CD4-positive, CD25-positive, alpha-beta regulatory T cell (primary cell): ENCODE measurements at regions not wholly inside any gene's neighbourhood (a gene's known extent, or its start where the extent isn't known, plus 50 kb on each side); places are given as distances from the start of the nearest gene placed in this dataset.

Experiments
- ATAC-seq, 2 donors: fragments of 150-1000 bp; cut with Tn5 transposase; one replicate each; pipeline ENCODE4 v1.10.0; 2021; ENCODE audit warnings: low read depth in 2 of 2, moderate number of reproducible peaks in 2 of 2, moderate library complexity in 1 of 2
- DNase-seq, 3 donors: peaks; one replicate each; pipeline versions ENCODE4 v3.0.0 to v3.0.0-alpha.2; 2012 to 2022; ENCODE audit warnings: mixed read lengths in 1 of 3
- H3K27ac ChIP-seq: one replicate; pipeline ENCODE4 v1.7.0; 2013; ENCODE audit warnings: mild to moderate bottlenecking, low read length; ENCODE audit not compliant: insufficient read depth, poor library complexity, severe bottlenecking
- H3K27me3 ChIP-seq: one replicate; pipeline ENCODE4 v1.7.0; 2013; ENCODE audit warnings: low read length; ENCODE audit not compliant: control insufficient read depth, insufficient read depth
- H3K36me3 ChIP-seq: one replicate; pipeline ENCODE4 v1.7.0; 2013; ENCODE audit warnings: mild to moderate bottlenecking, low read length, moderate library complexity; ENCODE audit not compliant: control insufficient read depth, insufficient read depth
- H3K4me1 ChIP-seq: 2 replicates; pipeline ENCODE4 v1.7.0; 2013; ENCODE audit warnings: mild to moderate bottlenecking, low read length; ENCODE audit not compliant: insufficient read depth, control insufficient read depth, poor library complexity, severe bottlenecking
- H3K4me3 ChIP-seq: one replicate; pipeline ENCODE4 v1.7.0; 2013; ENCODE audit warnings: low read depth, mild to moderate bottlenecking, low read length, moderate library complexity
- H3K9me3 ChIP-seq, 2 experiments: 1 replicate in 1 of 2; 2 replicates in 1 of 2; pipeline ENCODE4 v1.7.0; 2013; ENCODE audit warnings: low read length in 2 of 2, mild to moderate bottlenecking in 1 of 2, moderate library complexity in 1 of 2; ENCODE audit not compliant: control insufficient read depth in 2 of 2
- H3K27ac Mint-ChIP-seq, 3 donors: one replicate each; pipeline ENCODE4 v1.8.0; 2020 to 2022; ENCODE audit warnings: mild to moderate bottlenecking in 3 of 3, mixed read lengths in 3 of 3, moderate library complexity in 2 of 3
- H3K27me3 Mint-ChIP-seq: one replicate; pipeline ENCODE4 v1.8.0; 2022; ENCODE audit warnings: mild to moderate bottlenecking, mixed read lengths
- H3K36me3 Mint-ChIP-seq: one replicate; pipeline ENCODE4 v1.8.0; 2020; ENCODE audit warnings: mixed read lengths
- H3K4me1 Mint-ChIP-seq, 4 donors: one replicate each; pipeline ENCODE4 v1.8.0; 2020 to 2022; ENCODE audit warnings: mixed read lengths in 4 of 4, mild to moderate bottlenecking in 1 of 4
- H3K4me3 Mint-ChIP-seq, 4 donors: one replicate each; pipeline ENCODE4 v1.8.0; 2020 to 2022; ENCODE audit warnings: mild to moderate bottlenecking in 4 of 4, mixed read lengths in 4 of 4, moderate library complexity in 3 of 4
- H3K9me3 Mint-ChIP-seq, 7 donors: one replicate each; pipeline ENCODE4 v1.8.0; 2020 to 2022; ENCODE audit warnings: mixed read lengths in 7 of 7, mild to moderate bottlenecking in 3 of 7, moderate library complexity in 2 of 7

- Histone ChIP-seq H3K27ac (no peak overlapping the region), H3K27me3 (no peaks in the 10 kb centered on the region), H3K4me1 (no peaks in the 10 kb centered on the region), H3K36me3 (no peaks in the 10 kb centered on the region), H3K9me3 (peaks cover 0 to 4% of the 10 kb centered on the region in 2 experiments), H3K4me3 (no peak overlapping the region)
- Mint-ChIP-seq H3K4me1 (no peaks in the 10 kb centered on the region), H3K4me3 (no peak overlapping the region), H3K36me3 (no peaks in the 10 kb centered on the region), H3K9me3 (peaks cover 0 to 16% (median 6%) of the 10 kb centered on the region in 7 donors), H3K27me3 (no peaks in the 10 kb centered on the region), H3K27ac (no peak overlapping the region)
- ATAC-seq (no peak), DNase-seq (no peak)
Measured at GRCh38 chr13:62838929-62839328, 1423.3 kb upstream of the PCDH20 start.

GRCh38 chr13:62837895-62838294 lies 1422.2 kb upstream of the PCDH20 start:
- no peaks in the 10 kb centered on the region for H3K36me3 ChIP-seq
- DNase-seq (no peak), ATAC-seq (no peak)
- peaks cover 0 to 4% of the 10 kb centered on the region in 2 experiments for H3K9me3 ChIP-seq
- Mint-ChIP-seq H3K4me1 (no peaks in the 10 kb centered on the region), H3K4me3 (no peak overlapping the region), H3K27ac (no peak overlapping the region), H3K36me3 (no peaks in the 10 kb centered on the region), H3K27me3 (no peaks in the 10 kb centered on the region), H3K9me3 (peaks cover 0 to 13% (median 6%) of the 10 kb centered on the region in 7 donors)
- H3K4me3 ChIP-seq: no peak overlapping the region
- no peak overlapping the region for H3K27ac ChIP-seq
- H3K4me1 ChIP-seq: no peaks in the 10 kb centered on the region
- no peaks in the 10 kb centered on the region for H3K27me3 ChIP-seq

GRCh38 chr13:62829486-62829885 lies 1413.8 kb upstream of the PCDH20 start:
- Mint-ChIP-seq H3K9me3 (peaks cover 0 to 15% (median 8%) of the 10 kb centered on the region in 7 donors), H3K4me3 (no peak overlapping the region), H3K27ac (no peak overlapping the region), H3K27me3 (no peaks in the 10 kb centered on the region), H3K4me1 (no peaks in the 10 kb centered on the region), H3K36me3 (no peaks in the 10 kb centered on the region)
- H3K4me3 ChIP-seq: no peak overlapping the region
- no peak overlapping the region for H3K27ac ChIP-seq
- no peaks in the 10 kb centered on the region for H3K9me3 ChIP-seq
- ATAC-seq (no peak), DNase-seq (no peak)
- no peaks in the 10 kb centered on the region for H3K4me1 ChIP-seq
- H3K36me3 ChIP-seq: no peaks in the 10 kb centered on the region
- no peaks in the 10 kb centered on the region for H3K27me3 ChIP-seq

- no peak overlapping the region for H3K27ac Mint-ChIP-seq
- Histone ChIP-seq H3K27me3 (no peaks in the 10 kb centered on the region), H3K27ac (no peak overlapping the region), H3K4me1 (no peaks in the 10 kb centered on the region), H3K4me3 (no peak overlapping the region), H3K9me3 (peaks cover 2 to 12% of the 10 kb centered on the region in 2 experiments), H3K36me3 (no peaks in the 10 kb centered on the region)
- H3K4me1 Mint-ChIP-seq: no peaks in the 10 kb centered on the region
- DNase-seq (no peak), ATAC-seq (no peak)
- H3K4me3 Mint-ChIP-seq: no peak overlapping the region
- H3K9me3 Mint-ChIP-seq: peaks cover 0 to 14% (median 4%) of the 10 kb centered on the region in 7 donors
- H3K27me3 Mint-ChIP-seq: no peaks in the 10 kb centered on the region
- no peaks in the 10 kb centered on the region for H3K36me3 Mint-ChIP-seq
Measured at GRCh38 chr13:62799931-62800436, 1384.3 kb upstream of the PCDH20 start.

GRCh38 chr13:62799038-62799535 lies 1383.4 kb upstream of the PCDH20 start:
- H3K4me3 ChIP-seq: no peak overlapping the region
- no peaks in the 10 kb centered on the region for H3K4me1 ChIP-seq
- Mint-ChIP-seq H3K27me3 (no peaks in the 10 kb centered on the region), H3K9me3 (peaks cover 0 to 14% (median 6%) of the 10 kb centered on the region in 7 donors), H3K4me3 (no peak overlapping the region), H3K36me3 (no peaks in the 10 kb centered on the region), H3K4me1 (no peaks in the 10 kb centered on the region), H3K27ac (no peak overlapping the region)
- DNase-seq: no peak
- H3K27ac ChIP-seq: no peak overlapping the region
- no peaks in the 10 kb centered on the region for H3K27me3 ChIP-seq
- ATAC-seq: no peak
- H3K9me3 ChIP-seq: peaks cover 2 to 12% of the 10 kb centered on the region in 2 experiments
- H3K36me3 ChIP-seq: no peaks in the 10 kb centered on the region

GRCh38 chr13:62793850-62794249 lies 1378.2 kb upstream of the PCDH20 start:
- no peaks in the 10 kb centered on the region for H3K27me3 Mint-ChIP-seq
- Histone ChIP-seq H3K36me3 (no peaks in the 10 kb centered on the region), H3K4me3 (no peak overlapping the region), H3K9me3 (peaks cover 2 to 9% of the 10 kb centered on the region in 2 experiments), H3K4me1 (no peaks in the 10 kb centered on the region), H3K27me3 (no peaks in the 10 kb centered on the region), H3K27ac (no peak overlapping the region)
- H3K9me3 Mint-ChIP-seq: peaks cover 2 to 20% (median 6%) of the 10 kb centered on the region in 7 donors
- no peak overlapping the region for H3K27ac Mint-ChIP-seq
- H3K4me3 Mint-ChIP-seq: no peak overlapping the region
- ATAC-seq: no peak
- DNase-seq: no peak
- no peaks in the 10 kb centered on the region for H3K36me3 Mint-ChIP-seq
- H3K4me1 Mint-ChIP-seq: no peaks in the 10 kb centered on the region

- H3K36me3 Mint-ChIP-seq: no peaks in the 10 kb centered on the region
- no peak overlapping the region for H3K27ac ChIP-seq
- no peak overlapping the region for H3K27ac Mint-ChIP-seq
Measured at GRCh38 chr13:62781866-62782265, 1366.2 kb upstream of the PCDH20 start.

GRCh38 chr13:62779161-62779560 lies 1363.5 kb upstream of the PCDH20 start:
- H3K4me1 Mint-ChIP-seq: no peaks in the 10 kb centered on the region
- DNase-seq (no peak), ATAC-seq (no peak)
- peaks cover 0 to 14% (median 0%) of the 10 kb centered on the region in 7 donors for H3K9me3 Mint-ChIP-seq
- no peak overlapping the region for H3K27ac Mint-ChIP-seq
- peaks cover 2 to 11% of the 10 kb centered on the region in 2 experiments for H3K9me3 ChIP-seq
- H3K27me3 Mint-ChIP-seq: no peaks in the 10 kb centered on the region
- H3K36me3 Mint-ChIP-seq: no peaks in the 10 kb centered on the region
- H3K36me3 ChIP-seq: no peaks in the 10 kb centered on the region
- no peaks in the 10 kb centered on the region for H3K27me3 ChIP-seq
- no peak overlapping the region for H3K4me3 Mint-ChIP-seq
- H3K4me1 ChIP-seq: no peaks in the 10 kb centered on the region
- H3K27ac ChIP-seq: no peak overlapping the region
- H3K4me3 ChIP-seq: no peak overlapping the region

More at GRCh38 chr13:62781866-62782265, 1366.2 kb upstream of the PCDH20 start:
- no peaks in the 10 kb centered on the region for H3K27me3 Mint-ChIP-seq
- no peaks in the 10 kb centered on the region for H3K27me3 ChIP-seq
- H3K4me1 ChIP-seq: no peaks in the 10 kb centered on the region
- ATAC-seq: no peak
- H3K4me1 Mint-ChIP-seq: no peaks in the 10 kb centered on the region
- peaks cover 0 to 24% (median 7%) of the 10 kb centered on the region in 7 donors for H3K9me3 Mint-ChIP-seq
- DNase-seq: no peak
- no peak overlapping the region for H3K4me3 Mint-ChIP-seq
- H3K4me3 ChIP-seq: no peak overlapping the region
- H3K36me3 ChIP-seq: no peaks in the 10 kb centered on the region
- H3K9me3 ChIP-seq: peaks cover 0 to 7% of the 10 kb centered on the region in 2 experiments
